Activated CD4-positive, alpha-beta memory T cell treated with anti-CD3 and anti-CD28 coated beads, Interleukin-2, amount 10 ng/mL, durations not matched to agents 7 days and 5 days (primary cell): ENCODE measurements at regions not wholly inside any gene's neighbourhood (a gene's known extent, or its start where the extent isn't known, plus 50 kb on each side); places are given as distances from the start of the nearest gene placed in this dataset.
A peak's percentile ranks its signal among the peaks of the same experiment; 100 is the strongest.
"Not testable (repeated sequence)": the region's sequence is repeated elsewhere in the genome, so short reads cannot be mapped to it uniquely, and the experiment has no call there.

Experiments used
- CTCF ChIA-PET: fragments of 350-600 bp; sonication (Branson Sonifier 250); formaldehyde crosslinking; loops from one replicate; lab custom pipeline; 2021; ENCODE audit warnings: antibody characterized with exemption, inconsistent platforms; lab: Charles Lee
- POLR2A ChIA-PET: fragments of 350-600 bp; sonication (Branson Sonifier 250); formaldehyde crosslinking; loops from one replicate; lab custom pipeline; 2021; ENCODE audit warnings: antibody characterized with exemption; lab: Charles Lee
- DNase-seq: peaks from one replicate; pipeline ENCODE4 v3.0.0-alpha.2; 2020
- H3K27ac Mint-ChIP-seq: one replicate; pipeline ENCODE4 v1.8.0; 2021; ENCODE audit warnings: mild to moderate bottlenecking, mixed read lengths
- H3K27me3 Mint-ChIP-seq: one replicate; pipeline ENCODE4 v1.8.0; 2021; ENCODE audit warnings: mixed read lengths
- H3K36me3 Mint-ChIP-seq: one replicate; pipeline ENCODE4 v1.8.0; 2021; ENCODE audit warnings: low read depth, mixed read lengths
- H3K4me1 Mint-ChIP-seq: one replicate; pipeline ENCODE4 v1.8.0; 2021; ENCODE audit warnings: mixed read lengths
- H3K4me3 Mint-ChIP-seq: one replicate; pipeline ENCODE4 v1.8.0; 2021; ENCODE audit warnings: mild to moderate bottlenecking, mixed read lengths
- H3K9me3 Mint-ChIP-seq: one replicate; pipeline ENCODE4 v1.8.0; 2021; ENCODE audit warnings: mixed read lengths

DNA sequence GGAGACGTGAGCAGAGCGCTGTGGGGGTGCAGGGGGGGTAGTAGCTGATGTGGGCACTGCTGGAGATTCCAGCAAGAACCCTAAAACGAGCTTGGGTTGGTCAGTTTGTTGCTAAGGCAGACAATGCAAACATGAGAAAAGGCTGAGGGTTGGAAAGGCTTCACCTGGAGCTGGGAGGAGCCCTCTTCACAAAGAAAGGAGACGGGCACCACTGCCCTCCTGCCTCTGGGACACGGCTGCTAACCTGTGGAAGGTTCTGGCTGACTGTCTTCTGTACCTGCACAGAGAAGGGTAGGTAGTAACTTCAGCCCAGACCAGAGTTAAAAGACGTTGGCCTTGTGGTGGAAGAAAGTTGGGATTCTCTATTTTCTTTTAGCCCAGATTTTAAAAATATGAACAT lies 108.7 kb downstream of the SUCLA2 start:
- H3K4me3 Mint-ChIP-seq = no peak overlapping the region
- POLR2A ChIA-PET = no interaction called here
- H3K27ac Mint-ChIP-seq = no peak overlapping the region
- H3K36me3 Mint-ChIP-seq = peaks cover under 1% of the 10 kb centered on the region
- DNase-seq = no peak
- CTCF ChIA-PET = no interaction called here
- H3K9me3 Mint-ChIP-seq = no peaks in the 10 kb centered on the region
- H3K27me3 Mint-ChIP-seq = no peaks in the 10 kb centered on the region
- peaks cover 19% of the 10 kb centered on the region for H3K4me1 Mint-ChIP-seq

DNA sequence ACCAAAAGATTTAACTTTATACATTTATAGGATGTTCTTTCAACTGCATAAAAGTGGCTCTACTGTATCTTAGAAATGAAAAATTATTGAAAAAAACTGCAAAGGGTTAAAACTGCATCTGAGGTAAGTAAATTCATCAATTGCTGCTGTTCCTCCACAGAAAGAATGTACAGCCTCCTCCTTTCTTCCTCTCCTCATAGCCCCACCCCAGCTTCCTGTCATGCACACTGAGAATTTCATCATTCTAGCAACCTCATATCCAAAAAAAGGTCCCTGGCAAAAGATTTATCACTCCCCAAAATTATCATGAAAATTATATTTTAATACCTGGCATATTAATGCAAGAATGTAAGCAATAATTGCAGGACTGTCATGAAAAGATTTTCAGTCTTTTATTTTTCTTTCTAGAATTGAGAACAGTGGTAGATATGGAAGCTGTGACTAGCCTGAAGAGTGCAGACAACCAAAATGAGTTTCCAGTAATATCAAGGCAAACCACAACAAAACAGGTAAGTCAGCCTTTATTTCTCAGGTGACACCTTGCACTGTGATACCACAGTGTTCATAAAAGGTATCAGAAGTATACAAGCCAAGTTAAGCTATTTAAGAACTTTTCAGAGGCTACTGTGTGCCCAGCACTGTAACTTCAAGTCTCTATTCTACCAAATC lies 110.8 kb downstream of the SUCLA2 start:
- Mint-ChIP-seq H3K27me3 (no peaks in the 10 kb centered on the region), H3K9me3 (peaks cover 5% of the 10 kb centered on the region), H3K4me1 (peaks cover 37% of the 10 kb centered on the region), H3K36me3 (peaks cover 8% of the 10 kb centered on the region), H3K27ac (peak overlapping the region; percentile 5), H3K4me3 (peak overlapping the region; percentile 4)
- ChIA-PET CTCF (no interaction called here), POLR2A (interaction anchor here (1.2 kb wide), 1 partner anchor 148 kb away, joined by 4 read pairs; the partner anchor contains the start of gene NUDT15)
- no peak for DNase-seq

DNA sequence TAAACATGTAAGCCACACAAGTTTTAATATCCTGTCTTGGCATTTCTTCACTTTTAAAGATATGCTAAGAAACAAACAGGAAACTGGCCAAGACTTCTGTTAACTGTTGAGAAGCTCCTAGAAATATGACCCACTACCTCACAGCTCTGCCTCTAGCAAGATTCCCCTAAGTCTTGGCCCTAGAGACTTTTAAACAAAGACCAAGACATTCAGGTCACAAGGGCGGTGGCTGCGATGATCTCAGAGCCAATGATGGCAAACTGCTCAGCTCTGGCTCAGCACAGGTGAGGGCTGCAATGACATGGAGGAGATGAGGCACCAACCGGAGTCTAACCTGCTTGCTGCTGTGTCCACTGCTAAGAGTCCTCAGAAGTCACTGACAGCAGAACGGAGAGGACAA lies 114.8 kb downstream of the SUCLA2 start:
- H3K9me3 Mint-ChIP-seq = peaks cover 5% of the 10 kb centered on the region
- DNase-seq = peak; percentile 36
- H3K4me3 Mint-ChIP-seq = no peak overlapping the region
- ChIA-PET POLR2A (interaction anchor here (0.7 kb wide), 1 partner anchor 151 kb away, joined by 4 read pairs; the partner anchor contains the start of gene NUDT15), CTCF (interaction anchor here (1.4 kb wide), 1 partner anchor 28 kb away, joined by 3 read pairs; no protein-coding TSS in a partner anchor)
- H3K4me1 Mint-ChIP-seq = peaks cover 37% of the 10 kb centered on the region
- H3K36me3 Mint-ChIP-seq = peaks cover 8% of the 10 kb centered on the region
- no peaks in the 10 kb centered on the region for H3K27me3 Mint-ChIP-seq
- H3K27ac Mint-ChIP-seq = peak overlapping the region; percentile 83

DNA sequence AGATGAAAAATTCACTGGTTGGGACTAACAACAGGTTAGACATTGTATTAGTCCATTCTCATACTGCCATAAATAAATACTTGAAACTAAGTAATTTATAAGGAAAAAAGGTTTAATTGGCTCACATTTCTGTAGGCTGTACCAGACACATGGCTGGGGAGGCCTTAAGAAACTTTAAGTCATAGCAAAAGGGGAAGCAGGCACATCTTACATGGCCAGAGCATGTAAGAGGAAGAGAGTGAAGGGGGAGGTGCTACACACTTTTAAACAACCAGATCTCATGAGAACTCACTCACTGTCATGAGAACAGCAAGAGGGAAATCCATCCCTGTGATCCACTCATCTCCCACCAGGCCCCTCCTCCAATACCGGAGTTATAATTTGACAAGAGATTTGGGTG lies 125.9 kb downstream of the SUCLA2 start:
- DNase-seq = no peak
- Mint-ChIP-seq H3K36me3 (no peaks in the 10 kb centered on the region), H3K27ac (no peak overlapping the region), H3K4me3 (no peak overlapping the region), H3K9me3 (peaks cover 15% of the 10 kb centered on the region), H3K4me1 (no peaks in the 10 kb centered on the region), H3K27me3 (no peaks in the 10 kb centered on the region)
- ChIA-PET CTCF (no interaction called here), POLR2A (no interaction called here)

DNA sequence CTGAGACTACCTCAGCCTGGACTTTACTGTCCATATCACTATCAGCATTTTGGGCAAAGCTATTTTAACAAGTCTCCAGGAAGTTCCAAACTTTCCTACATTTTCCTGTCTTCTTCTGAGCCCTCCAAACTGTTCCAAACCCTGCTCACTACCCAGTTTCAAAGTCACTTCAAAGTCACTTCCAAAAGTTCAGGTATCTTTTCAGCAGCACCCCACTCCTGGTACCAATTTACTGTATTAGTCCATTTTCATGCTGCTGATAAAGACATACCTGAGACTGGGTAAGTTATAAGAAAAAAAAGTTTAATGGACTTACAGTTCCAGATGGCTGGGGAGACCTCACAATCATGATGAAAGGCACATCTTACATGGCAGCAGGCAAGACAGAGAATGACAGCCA lies 127.1 kb downstream of the SUCLA2 start:
- H3K27me3 Mint-ChIP-seq, DNase-seq, H3K4me3 Mint-ChIP-seq, H3K36me3 Mint-ChIP-seq, H3K4me1 Mint-ChIP-seq, POLR2A ChIA-PET, H3K27ac Mint-ChIP-seq, CTCF ChIA-PET: not testable (repeated sequence)
- peaks cover 15% of the 10 kb centered on the region for H3K9me3 Mint-ChIP-seq

DNA sequence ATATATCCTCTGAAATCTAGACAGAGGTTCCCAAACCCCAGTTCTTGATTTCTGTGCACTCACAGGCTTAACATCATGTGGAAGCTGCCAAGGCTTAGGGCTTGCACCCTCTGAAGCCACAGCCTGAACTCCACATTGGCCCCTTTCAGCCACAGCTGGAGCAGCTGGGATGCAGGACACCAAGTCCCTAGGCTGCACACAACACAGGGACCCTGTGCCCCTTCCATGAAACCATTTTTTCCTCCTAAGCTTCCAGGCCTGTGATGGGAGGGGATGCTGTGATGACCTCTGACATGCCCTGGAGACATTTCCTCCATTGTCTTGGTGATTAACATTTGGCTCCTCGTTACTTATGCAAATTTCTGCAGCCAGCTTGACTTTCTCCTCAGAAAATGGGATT lies 127.8 kb downstream of the SUCLA2 start:
- H3K4me1 Mint-ChIP-seq, H3K27ac Mint-ChIP-seq, H3K4me3 Mint-ChIP-seq, DNase-seq, H3K36me3 Mint-ChIP-seq, CTCF ChIA-PET, H3K27me3 Mint-ChIP-seq, POLR2A ChIA-PET: not testable (repeated sequence)
- peaks cover 15% of the 10 kb centered on the region for H3K9me3 Mint-ChIP-seq

DNA sequence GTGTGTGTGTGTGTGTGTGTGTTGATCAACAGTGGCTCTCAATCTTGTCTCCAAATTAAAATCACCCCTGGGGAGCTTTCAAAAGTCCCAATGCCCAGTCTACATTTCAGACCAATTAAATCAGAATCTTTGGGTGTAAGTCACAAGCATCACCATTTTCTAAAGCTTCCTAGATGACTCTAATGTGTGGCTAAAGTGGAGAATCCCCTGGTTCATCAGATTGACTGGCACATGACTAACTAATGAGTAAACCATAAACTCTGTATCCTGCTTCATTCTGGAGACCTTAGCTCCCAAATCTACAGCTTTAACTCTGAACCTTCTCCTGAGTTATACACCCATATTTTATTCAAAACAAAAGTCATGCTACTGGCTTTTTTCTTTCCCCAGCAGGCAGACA lies 131.3 kb downstream of the SUCLA2 start:
- H3K4me3 Mint-ChIP-seq = no peak overlapping the region
- peaks cover 15% of the 10 kb centered on the region for H3K9me3 Mint-ChIP-seq
- H3K4me1 Mint-ChIP-seq = no peaks in the 10 kb centered on the region
- peaks cover 8% of the 10 kb centered on the region for H3K27me3 Mint-ChIP-seq
- H3K27ac Mint-ChIP-seq = no peak overlapping the region
- CTCF ChIA-PET = no interaction called here
- H3K36me3 Mint-ChIP-seq = no peaks in the 10 kb centered on the region
- POLR2A ChIA-PET = no interaction called here
- no peak for DNase-seq

DNA sequence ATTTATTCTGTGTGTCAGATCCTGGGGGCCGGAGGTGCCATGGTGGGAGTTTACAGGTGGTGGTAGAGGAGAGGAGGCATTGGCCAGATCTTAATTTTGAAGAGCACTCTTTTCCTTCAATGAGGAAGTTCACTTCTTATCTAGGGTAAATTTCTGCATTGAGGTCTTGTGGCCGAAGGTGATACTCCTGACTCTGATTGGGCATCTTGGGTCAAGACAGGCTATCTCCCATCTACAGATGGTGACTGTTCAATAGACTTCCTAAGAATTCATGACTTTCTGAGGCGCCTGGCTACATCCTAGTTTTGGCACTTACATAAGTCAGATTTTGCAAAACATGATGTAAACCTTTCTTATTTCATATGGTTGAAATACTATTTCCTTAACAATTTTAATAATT lies 135.2 kb downstream of the SUCLA2 start:
- H3K36me3 Mint-ChIP-seq = no peaks in the 10 kb centered on the region
- POLR2A ChIA-PET = no interaction called here
- no peaks in the 10 kb centered on the region for H3K4me1 Mint-ChIP-seq
- no peak for DNase-seq
- no peak overlapping the region for H3K27ac Mint-ChIP-seq
- CTCF ChIA-PET = no interaction called here
- H3K4me3 Mint-ChIP-seq = no peak overlapping the region
- no peaks in the 10 kb centered on the region for H3K9me3 Mint-ChIP-seq
- H3K27me3 Mint-ChIP-seq = peaks cover 15% of the 10 kb centered on the region

DNA sequence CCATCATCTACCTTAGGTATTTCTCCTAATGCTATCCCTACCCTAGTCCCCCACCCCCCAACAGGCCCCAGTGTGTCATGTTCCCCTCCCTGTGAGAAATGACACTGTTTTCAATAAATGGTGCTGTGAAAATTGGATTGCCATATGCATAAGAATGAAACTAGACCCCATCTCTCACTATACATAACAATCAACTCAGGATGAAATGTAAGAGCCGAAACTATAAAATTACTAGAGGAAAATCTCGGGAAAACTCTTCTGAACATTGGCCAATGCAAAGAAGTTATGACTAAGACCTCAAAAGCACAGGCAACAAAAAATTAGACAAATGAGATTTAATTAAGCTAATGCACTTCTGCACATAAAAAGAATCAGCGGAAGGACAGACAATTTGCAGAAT lies 138.2 kb downstream of the SUCLA2 start:
- Mint-ChIP-seq H3K36me3 (no peaks in the 10 kb centered on the region), H3K4me3 (no peak overlapping the region)
- POLR2A ChIA-PET = no interaction called here

DNA sequence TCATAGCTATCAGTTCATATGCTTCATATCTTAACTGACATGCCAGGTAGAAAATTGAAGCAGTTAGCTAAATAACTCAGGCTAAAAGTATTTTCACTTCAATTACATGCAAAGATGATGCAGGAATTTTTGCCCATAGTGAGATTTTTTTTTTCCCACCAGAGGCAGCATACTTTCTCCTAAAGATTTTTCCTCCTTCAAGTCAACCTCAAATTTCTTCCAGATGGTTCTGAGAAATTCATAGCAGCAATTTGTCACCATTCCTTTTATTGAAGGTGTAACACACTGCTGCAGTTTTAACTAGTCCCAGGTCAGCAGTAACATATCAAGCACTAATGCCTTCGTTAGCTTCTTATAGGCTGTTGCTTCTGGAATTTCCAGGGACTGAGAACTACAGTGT lies 141.9 kb downstream of the SUCLA2 start:
- DNase-seq = no peak
- POLR2A ChIA-PET = no interaction called here
- Mint-ChIP-seq H3K4me1 (no peaks in the 10 kb centered on the region), H3K27ac (no peak overlapping the region), H3K27me3 (peaks cover 10% of the 10 kb centered on the region), H3K4me3 (no peak overlapping the region), H3K36me3 (no peaks in the 10 kb centered on the region), H3K9me3 (no peaks in the 10 kb centered on the region)
- CTCF ChIA-PET = interaction anchor here (1.3 kb wide), 1 partner anchor 27 kb away, joined by 3 read pairs; no protein-coding TSS in a partner anchor

More for the DNA sequence above, 138.2 kb downstream of the SUCLA2 start:
- peaks cover 18% of the 10 kb centered on the region for H3K27me3 Mint-ChIP-seq
- H3K4me1 Mint-ChIP-seq = no peaks in the 10 kb centered on the region
- no peak for DNase-seq
- no peak overlapping the region for H3K27ac Mint-ChIP-seq
- H3K9me3 Mint-ChIP-seq = no peaks in the 10 kb centered on the region
- CTCF ChIA-PET = no interaction called here

DNA sequence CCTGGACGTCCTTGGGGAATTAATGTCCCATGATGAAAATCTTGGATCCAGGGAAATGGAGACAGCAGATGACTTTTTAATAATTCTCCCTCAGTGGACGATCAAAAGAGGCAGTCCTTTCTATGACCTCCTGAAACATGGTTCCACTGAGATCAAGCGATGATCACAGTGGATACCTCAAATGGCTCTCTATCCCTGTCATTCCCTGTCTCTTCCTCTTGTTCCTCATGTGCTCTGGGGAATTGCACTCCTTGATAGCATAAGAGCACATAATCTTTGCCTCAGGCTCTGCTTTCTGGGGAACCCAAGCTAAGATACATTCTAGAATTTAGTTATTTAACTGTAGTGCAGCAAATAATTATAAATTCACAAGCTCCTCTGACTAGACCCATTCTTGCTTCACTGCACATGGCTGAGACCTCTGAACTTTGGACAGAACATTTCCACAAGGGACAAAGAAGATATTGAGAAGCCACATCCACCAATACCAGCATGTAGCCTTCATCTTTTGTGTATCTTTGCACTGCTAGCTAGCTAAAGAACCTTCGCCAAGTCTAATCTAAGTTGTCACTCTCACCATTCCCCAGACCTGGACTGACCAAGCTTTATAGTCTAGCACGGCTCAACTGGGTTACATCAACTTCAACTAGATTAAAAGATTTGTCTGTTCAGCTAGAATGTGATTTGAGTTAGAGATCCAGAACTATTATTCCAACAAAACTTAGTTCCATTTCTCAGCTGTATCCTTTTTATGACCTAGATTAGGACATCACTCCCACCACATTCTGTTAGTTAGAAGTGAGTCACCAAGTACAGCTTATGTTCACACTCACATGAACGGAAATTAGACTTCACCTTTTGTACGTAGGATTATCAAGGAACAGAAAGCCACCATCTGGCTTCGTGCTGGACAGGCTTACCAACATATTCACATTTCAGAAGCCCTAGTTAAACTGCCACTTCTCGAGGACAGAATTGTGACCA lies 142.7 kb downstream of the SUCLA2 start:
- Mint-ChIP-seq H3K36me3 (no peaks in the 10 kb centered on the region), H3K27ac (no peak overlapping the region), H3K4me1 (no peaks in the 10 kb centered on the region), H3K9me3 (no peaks in the 10 kb centered on the region), H3K27me3 (peaks cover 10% of the 10 kb centered on the region), H3K4me3 (no peak overlapping the region)
- CTCF ChIA-PET = interaction anchor here (1.3 kb wide), 1 partner anchor 28 kb away, joined by 3 read pairs; no protein-coding TSS in a partner anchor
- DNase-seq = no peak
- POLR2A ChIA-PET = no interaction called here

DNA sequence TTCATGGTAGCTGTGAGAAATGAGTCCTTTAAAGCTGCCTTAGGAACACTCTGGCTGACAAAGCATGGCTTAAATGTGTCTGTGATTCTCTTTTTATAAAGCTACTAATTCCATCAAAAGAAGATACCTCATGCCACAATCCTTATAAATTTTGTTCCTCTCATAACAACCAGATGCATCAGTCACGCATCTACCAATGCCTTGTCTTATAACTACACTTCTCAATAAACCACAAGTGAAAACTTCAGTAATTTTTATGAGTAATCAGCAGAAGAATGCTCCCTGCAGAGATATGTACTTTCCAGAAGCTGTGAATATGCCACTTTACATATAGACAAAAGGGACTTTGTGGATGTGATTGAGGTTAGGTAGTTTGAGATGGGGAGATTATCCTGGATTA lies 147.8 kb downstream of the SUCLA2 start:
- H3K36me3 Mint-ChIP-seq = no peaks in the 10 kb centered on the region
- ChIA-PET POLR2A (no interaction called here), CTCF (no interaction called here)
- DNase-seq = no peak
- no peaks in the 10 kb centered on the region for H3K4me1 Mint-ChIP-seq
- H3K27ac Mint-ChIP-seq = no peak overlapping the region
- peaks cover 8% of the 10 kb centered on the region for H3K27me3 Mint-ChIP-seq
- H3K9me3 Mint-ChIP-seq = no peaks in the 10 kb centered on the region
- no peak overlapping the region for H3K4me3 Mint-ChIP-seq

DNA sequence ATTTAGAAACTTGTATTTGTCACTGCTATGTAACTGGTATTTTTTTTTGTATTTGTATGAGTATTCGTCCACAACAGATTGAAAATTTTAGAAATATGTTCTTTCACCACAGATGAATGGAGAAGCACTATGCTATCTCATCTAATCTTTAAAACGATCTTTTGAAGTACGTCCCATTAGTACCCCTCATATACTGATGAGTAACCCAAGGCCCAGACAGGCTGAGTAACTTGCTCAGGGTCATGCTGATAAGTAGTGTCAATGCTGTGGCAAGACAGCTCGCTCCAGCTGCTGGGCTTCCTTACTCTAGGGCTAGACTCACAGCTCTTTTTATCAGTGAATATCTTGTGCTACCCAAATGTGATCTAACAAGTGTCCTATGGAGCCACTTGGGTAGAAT lies 154.2 kb downstream of the SUCLA2 start:
- Mint-ChIP-seq H3K9me3 (no peaks in the 10 kb centered on the region), H3K4me3 (no peak overlapping the region), H3K36me3 (no peaks in the 10 kb centered on the region), H3K4me1 (no peaks in the 10 kb centered on the region), H3K27me3 (peaks cover 8% of the 10 kb centered on the region), H3K27ac (no peak overlapping the region)
- ChIA-PET CTCF (no interaction called here), POLR2A (no interaction called here)
- no peak for DNase-seq
